Hepatocyte (in vitro differentiated cells): ENCODE measurements at regions not wholly inside any gene's neighbourhood (a gene's known extent, or its start where the extent isn't known, plus 50 kb on each side); places are given as distances from the start of the nearest gene placed in this dataset.

ENCODE experiments used
- EZH2 ChIP-seq: fragments of 200-600 bp; sonication (generic); IDR thresholded peaks from 2 replicates; pipeline ENCODE4 v1.6.1; 2016; ENCODE audit warnings: antibody characterized with exemption, mild to moderate bottlenecking, borderline replicate concordance
- EZH2phosphoT487 ChIP-seq: fragments of 200-600 bp; sonication (generic); IDR thresholded peaks from one replicate; pipeline ENCODE4 v1.6.1; 2018; ENCODE audit warnings: antibody characterized with exemption, mild to moderate bottlenecking, low read depth, moderate library complexity; ENCODE audit not compliant: unreplicated experiment, severe bottlenecking
- TF ChIP-seq, protein P1 (sequence below): fragments of 200-600 bp; sonication (generic); IDR thresholded peaks from 2 replicates; pipeline ENCODE4 v1.5.1; 2016; ENCODE audit warnings: antibody characterized with exemption, mild to moderate bottlenecking; ENCODE audit not compliant: poor library complexity

DNA sequence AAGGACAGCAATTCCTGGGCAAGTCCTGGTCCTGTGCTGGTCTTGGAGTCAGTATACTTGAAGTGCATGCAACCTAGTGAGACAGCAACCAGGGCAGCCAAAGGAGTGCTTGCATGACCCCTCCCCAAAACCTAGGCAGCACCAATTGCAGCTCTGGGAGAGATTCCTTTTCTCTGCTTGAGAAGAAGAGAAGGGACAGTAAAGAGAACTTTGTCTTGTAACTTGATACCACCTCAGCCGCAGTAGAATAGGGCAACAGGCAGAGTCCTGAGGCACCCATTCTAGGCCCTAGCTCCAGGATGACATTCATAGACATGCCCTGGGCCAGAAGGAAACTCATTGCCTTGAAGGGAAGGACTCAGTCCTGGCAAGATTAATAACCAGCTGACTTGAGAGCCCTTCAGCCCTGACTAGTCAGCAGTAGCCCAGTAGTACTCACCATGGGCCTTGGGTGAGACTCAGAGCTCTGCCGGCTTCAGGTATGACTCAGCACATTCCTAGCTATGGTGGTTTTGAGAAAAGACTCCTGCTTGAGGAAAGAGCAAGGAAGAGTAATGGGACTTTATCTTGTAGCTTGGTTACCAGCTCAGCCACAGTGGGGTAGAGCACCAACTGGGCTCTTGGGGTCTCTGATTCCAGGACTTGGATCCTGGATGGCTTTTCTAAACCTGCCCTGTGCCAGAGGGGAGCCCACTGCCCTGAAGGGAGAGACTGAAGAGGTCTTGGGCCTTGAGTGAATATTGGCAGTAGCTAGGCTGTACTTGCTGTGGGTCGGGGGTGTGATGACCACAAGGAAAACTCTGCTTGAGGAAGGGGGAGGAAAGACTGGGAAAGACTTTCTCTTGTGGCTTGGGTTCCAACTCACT, 51.7 kb upstream of the ACADM start:
- TF ChIP-seq, protein P1, sequence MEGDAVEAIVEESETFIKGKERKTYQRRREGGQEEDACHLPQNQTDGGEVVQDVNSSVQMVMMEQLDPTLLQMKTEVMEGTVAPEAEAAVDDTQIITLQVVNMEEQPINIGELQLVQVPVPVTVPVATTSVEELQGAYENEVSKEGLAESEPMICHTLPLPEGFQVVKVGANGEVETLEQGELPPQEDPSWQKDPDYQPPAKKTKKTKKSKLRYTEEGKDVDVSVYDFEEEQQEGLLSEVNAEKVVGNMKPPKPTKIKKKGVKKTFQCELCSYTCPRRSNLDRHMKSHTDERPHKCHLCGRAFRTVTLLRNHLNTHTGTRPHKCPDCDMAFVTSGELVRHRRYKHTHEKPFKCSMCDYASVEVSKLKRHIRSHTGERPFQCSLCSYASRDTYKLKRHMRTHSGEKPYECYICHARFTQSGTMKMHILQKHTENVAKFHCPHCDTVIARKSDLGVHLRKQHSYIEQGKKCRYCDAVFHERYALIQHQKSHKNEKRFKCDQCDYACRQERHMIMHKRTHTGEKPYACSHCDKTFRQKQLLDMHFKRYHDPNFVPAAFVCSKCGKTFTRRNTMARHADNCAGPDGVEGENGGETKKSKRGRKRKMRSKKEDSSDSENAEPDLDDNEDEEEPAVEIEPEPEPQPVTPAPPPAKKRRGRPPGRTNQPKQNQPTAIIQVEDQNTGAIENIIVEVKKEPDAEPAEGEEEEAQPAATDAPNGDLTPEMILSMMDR = no peak
- TF ChIP-seq EZH2 (no peak), EZH2phosphoT487 (no peak)
